HepG2 (cell line): ENCODE measurements at regions not wholly inside any gene's neighbourhood (a gene's known extent, or its start where the extent isn't known, plus 50 kb on each side); places are given as distances from the start of the nearest gene placed in this dataset.

Experiments
- ATF7 ChIP-seq, 2 experiments: fragments of 450-650 bp in 1 of 2; sonication (generic) in 1 of 2; formaldehyde crosslinking in 1 of 2; IDR thresholded peaks; 2 replicates each; pipeline versions ENCODE4 v1.4.0 to v1.6.1; 2016 to 2020; ENCODE audit warnings: antibody characterized with exemption in 1 of 2, mild to moderate bottlenecking in 1 of 2, missing genetic modification reagents in 1 of 2
- CCAR2 ChIP-seq: fragments of 200-400 bp; formaldehyde crosslinking; optimal IDR thresholded peaks from 2 replicates; pipeline ENCODE3; 2018; ENCODE audit warnings: low read depth, mild to moderate bottlenecking, low read length, moderate library complexity
- IKZF1 ChIP-seq: fragments of 450-650 bp; IDR thresholded peaks from 2 replicates; pipeline ENCODE4 v1.7.1; 2016
- PAF1 ChIP-seq: IDR thresholded peaks from 2 replicates; pipeline ENCODE4 v1.6.1; 2016; ENCODE audit warnings: missing genetic modification reagents, missing compliant biosample characterization
- PHB2 ChIP-seq: fragments of 450-650 bp; IDR thresholded peaks from 2 replicates; pipeline ENCODE4 v1.6.1; 2018; ENCODE audit not compliant: partially characterized antibody
- POLR2AphosphoS5 ChIP-seq: IDR thresholded peaks from 2 replicates; pipeline ENCODE4 v1.6.1; 2012; ENCODE audit warnings: low read depth, low read length
- SIX4 ChIP-seq: sonication (generic); formaldehyde crosslinking; IDR thresholded peaks from 2 replicates; pipeline ENCODE4 v1.4.0; 2020; ENCODE audit warnings: missing genetic modification reagents
- SKI ChIP-seq: fragments of 450-650 bp; IDR thresholded peaks from one replicate; pipeline ENCODE4 v1.6.1; 2018; ENCODE audit warnings: mild to moderate bottlenecking; ENCODE audit not compliant: partially characterized antibody
- ZFYVE20 ChIP-seq: sonication (generic); formaldehyde crosslinking; IDR thresholded peaks from 2 replicates; pipeline ENCODE4 v1.8.0; 2023; ENCODE audit warnings: low read depth, mild to moderate bottlenecking, moderate library complexity, missing genetic modification reagents, borderline replicate concordance
- ZNF124 ChIP-seq: sonication (generic); formaldehyde crosslinking; IDR thresholded peaks from 2 replicates; pipeline ENCODE4 v1.4.0; 2020; ENCODE audit warnings: missing genetic modification reagents
- ZNF256 ChIP-seq: sonication (generic); formaldehyde crosslinking; conservative IDR thresholded peaks from 2 replicates; pipeline ENCODE4 v1.4.0; 2020; ENCODE audit warnings: missing genetic modification reagents
- ZNF30 ChIP-seq: sonication (generic); formaldehyde crosslinking; IDR thresholded peaks from 2 replicates; pipeline ENCODE4 v1.5.0; 2020; ENCODE audit warnings: mild to moderate bottlenecking, missing genetic modification reagents
- TF ChIP-seq, protein P1 (sequence below): sonication (generic); formaldehyde crosslinking; IDR thresholded peaks from 2 replicates; pipeline ENCODE4 v1.9.0; 2021; ENCODE audit warnings: missing genetic modification reagents, borderline replicate concordance
- TF ChIP-seq, protein P2 (sequence below): sonication (generic); formaldehyde crosslinking; IDR thresholded peaks from 2 replicates; pipeline ENCODE4 v1.4.0; 2020; ENCODE audit warnings: low read depth, mild to moderate bottlenecking, missing genetic modification reagents
- TF ChIP-seq, protein P3 (sequence below): sonication (generic); formaldehyde crosslinking; conservative IDR thresholded peaks from 2 replicates; pipeline ENCODE4 v1.8.0; 2022; ENCODE audit warnings: missing genetic modification reagents
- TF ChIP-seq, protein P4 (sequence below): IDR thresholded peaks from 2 replicates; pipeline ENCODE4 v1.6.1; 2016
- TF ChIP-seq, protein P5 (sequence below): sonication (generic); formaldehyde crosslinking; IDR thresholded peaks from 2 replicates; pipeline ENCODE4 v1.8.0; 2022; ENCODE audit warnings: low read depth, missing genetic modification reagents
- TF ChIP-seq, protein P6 (sequence below): sonication (generic); formaldehyde crosslinking; IDR thresholded peaks from 2 replicates; pipeline ENCODE4 v1.8.1; 2023; ENCODE audit warnings: mild to moderate bottlenecking, moderate library complexity, missing genetic modification reagents

DNA sequence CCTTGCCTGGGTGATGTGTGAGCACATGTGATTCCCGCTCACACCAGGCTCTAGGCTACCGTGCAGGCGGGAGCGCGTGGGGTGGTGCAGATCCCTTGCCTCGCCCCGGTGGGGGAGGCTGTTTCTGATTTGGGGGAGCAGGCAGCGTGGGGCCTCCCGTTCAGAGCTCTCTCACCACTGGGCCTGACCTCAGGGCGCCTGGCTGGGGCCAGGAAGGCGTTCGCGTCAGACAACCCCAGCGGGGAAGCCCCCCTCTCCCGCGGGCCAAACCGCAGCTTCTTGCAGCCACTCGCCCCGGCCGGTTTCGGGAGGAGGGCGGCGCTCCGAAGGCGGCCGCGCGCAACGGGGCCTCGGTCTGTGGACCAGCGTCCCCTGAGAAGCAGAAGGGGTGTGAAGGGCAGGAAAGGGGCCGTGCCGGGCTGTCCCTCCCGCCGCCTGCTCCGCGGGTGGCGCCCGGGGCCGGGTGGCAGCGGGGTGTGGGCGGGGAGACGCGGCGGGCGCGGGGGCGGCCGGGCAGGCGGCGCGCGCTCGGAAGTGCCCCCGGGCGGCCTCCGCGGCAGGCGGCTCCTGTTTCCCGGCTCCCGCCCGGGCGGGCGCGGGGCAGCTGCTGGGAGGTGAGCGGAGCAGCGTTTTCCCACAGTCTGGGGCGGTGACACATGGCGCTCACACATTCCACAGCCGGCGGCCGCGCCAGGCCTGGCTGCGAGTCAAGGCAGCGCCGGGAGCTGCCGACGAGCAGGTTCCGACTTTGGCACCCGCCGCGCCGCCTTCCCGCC, 65.1 kb upstream of the HES1 start (continued):
- TF ChIP-seq, protein P1, sequence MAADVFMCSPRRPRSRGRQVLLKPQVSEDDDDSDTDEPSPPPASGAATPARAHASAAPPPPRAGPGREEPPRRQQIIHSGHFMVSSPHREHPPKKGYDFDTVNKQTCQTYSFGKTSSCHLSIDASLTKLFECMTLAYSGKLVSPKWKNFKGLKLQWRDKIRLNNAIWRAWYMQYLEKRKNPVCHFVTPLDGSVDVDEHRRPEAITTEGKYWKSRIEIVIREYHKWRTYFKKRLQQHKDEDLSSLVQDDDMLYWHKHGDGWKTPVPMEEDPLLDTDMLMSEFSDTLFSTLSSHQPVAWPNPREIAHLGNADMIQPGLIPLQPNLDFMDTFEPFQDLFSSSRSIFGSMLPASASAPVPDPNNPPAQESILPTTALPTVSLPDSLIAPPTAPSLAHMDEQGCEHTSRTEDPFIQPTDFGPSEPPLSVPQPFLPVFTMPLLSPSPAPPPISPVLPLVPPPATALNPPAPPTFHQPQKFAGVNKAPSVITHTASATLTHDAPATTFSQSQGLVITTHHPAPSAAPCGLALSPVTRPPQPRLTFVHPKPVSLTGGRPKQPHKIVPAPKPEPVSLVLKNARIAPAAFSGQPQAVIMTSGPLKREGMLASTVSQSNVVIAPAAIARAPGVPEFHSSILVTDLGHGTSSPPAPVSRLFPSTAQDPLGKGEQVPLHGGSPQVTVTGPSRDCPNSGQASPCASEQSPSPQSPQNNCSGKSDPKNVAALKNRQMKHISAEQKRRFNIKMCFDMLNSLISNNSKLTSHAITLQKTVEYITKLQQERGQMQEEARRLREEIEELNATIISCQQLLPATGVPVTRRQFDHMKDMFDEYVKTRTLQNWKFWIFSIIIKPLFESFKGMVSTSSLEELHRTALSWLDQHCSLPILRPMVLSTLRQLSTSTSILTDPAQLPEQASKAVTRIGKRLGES (CRISPR knock-in tag) = peak; percentile 94
- peak; percentile 97 for TF ChIP-seq ZNF256
- TF ChIP-seq, protein P2, sequence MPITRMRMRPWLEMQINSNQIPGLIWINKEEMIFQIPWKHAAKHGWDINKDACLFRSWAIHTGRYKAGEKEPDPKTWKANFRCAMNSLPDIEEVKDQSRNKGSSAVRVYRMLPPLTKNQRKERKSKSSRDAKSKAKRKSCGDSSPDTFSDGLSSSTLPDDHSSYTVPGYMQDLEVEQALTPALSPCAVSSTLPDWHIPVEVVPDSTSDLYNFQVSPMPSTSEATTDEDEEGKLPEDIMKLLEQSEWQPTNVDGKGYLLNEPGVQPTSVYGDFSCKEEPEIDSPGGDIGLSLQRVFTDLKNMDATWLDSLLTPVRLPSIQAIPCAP (CRISPR knock-in tag) = 0 out of 2 replicates have a peak, but pooled peaks have one; percentile 94
- peak; percentile 93; the same call in 1 of the 2 replicates for TF ChIP-seq ZFYVE20 (CRISPR knock-in tag)
- TF ChIP-seq, protein P3, sequence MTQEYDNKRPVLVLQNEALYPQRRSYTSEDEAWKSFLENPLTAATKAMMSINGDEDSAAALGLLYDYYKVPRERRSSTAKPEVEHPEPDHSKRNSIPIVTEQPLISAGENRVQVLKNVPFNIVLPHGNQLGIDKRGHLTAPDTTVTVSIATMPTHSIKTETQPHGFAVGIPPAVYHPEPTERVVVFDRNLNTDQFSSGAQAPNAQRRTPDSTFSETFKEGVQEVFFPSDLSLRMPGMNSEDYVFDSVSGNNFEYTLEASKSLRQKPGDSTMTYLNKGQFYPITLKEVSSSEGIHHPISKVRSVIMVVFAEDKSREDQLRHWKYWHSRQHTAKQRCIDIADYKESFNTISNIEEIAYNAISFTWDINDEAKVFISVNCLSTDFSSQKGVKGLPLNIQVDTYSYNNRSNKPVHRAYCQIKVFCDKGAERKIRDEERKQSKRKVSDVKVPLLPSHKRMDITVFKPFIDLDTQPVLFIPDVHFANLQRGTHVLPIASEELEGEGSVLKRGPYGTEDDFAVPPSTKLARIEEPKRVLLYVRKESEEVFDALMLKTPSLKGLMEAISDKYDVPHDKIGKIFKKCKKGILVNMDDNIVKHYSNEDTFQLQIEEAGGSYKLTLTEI = no peak
- TF ChIP-seq ZNF30 (CRISPR knock-in tag) = peak; percentile 99
- no peak for TF ChIP-seq PHB2
- no peak for TF ChIP-seq PAF1 (CRISPR knock-in tag)
- no peak for TF ChIP-seq POLR2AphosphoS5
- TF ChIP-seq SKI = peak; percentile 72
- TF ChIP-seq ATF7 (IDR thresholded peaks at IDR 0.05) = no peak
- TF ChIP-seq ATF7 (CRISPR knock-in tag; IDR thresholded peaks at IDR 0.05) = peak; percentile 71; the same call in 1 of the 2 replicates
- no peak for TF ChIP-seq CCAR2
- TF ChIP-seq, protein P4, sequence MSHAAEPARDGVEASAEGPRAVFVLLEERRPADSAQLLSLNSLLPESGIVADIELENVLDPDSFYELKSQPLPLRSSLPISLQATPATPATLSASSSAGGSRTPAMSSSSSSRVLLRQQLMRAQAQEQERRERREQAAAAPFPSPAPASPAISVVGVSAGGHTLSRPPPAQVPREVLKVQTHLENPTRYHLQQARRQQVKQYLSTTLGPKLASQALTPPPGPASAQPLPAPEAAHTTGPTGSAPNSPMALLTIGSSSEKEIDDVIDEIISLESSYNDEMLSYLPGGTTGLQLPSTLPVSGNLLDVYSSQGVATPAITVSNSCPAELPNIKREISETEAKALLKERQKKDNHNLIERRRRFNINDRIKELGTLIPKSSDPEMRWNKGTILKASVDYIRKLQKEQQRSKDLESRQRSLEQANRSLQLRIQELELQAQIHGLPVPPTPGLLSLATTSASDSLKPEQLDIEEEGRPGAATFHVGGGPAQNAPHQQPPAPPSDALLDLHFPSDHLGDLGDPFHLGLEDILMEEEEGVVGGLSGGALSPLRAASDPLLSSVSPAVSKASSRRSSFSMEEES (CRISPR knock-in tag) = peak; percentile 93
- TF ChIP-seq, protein P5, sequence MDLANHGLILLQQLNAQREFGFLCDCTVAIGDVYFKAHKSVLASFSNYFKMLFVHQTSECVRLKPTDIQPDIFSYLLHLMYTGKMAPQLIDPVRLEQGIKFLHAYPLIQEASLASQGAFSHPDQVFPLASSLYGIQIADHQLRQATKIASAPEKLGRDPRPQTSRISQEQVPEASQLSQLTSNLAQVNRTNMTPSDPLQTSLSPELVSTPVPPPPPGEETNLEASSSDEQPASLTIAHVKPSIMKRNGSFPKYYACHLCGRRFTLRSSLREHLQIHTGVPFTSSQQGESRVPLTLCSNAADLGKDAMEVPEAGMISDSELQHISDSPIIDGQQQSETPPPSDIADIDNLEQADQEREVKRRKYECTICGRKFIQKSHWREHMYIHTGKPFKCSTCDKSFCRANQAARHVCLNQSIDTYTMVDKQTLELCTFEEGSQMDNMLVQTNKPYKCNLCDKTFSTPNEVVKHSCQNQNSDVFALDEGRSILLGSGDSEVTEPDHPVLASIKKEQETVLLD = peak; percentile 83; the same call in 1 of the 2 replicates
- TF ChIP-seq SIX4 = peak; percentile 63; the same call in 1 of the 2 replicates
- TF ChIP-seq, protein P6, sequence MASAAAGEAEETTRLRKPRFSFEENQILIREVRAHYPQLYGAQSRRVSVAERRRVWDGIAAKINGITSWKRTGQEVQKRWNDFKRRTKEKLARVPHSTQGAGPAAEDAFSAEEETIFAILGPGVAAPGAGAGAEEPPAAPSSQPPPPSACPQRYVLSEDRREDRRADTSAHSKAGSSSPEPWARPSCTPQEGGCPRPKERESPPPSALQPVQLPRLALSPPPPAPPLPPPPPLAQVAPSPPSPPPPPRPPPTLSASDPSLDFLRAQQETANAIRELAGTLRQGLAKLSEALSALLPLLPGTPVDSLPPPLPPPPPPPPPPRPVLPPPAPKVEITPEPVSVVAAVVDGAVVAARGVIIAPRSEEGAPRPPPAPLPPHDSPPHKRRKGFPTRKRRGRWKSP (CRISPR knock-in tag) = no peak
- 0 out of 2 replicates have a peak, but pooled peaks have one; percentile 59 for TF ChIP-seq ZNF124 (CRISPR knock-in tag)
- no peak for TF ChIP-seq IKZF1
